Fibroblast of the aortic adventitia (primary cell): ENCODE measurements at regions not wholly inside any gene's neighbourhood (a gene's known extent, or its start where the extent isn't known, plus 50 kb on each side); places are given as distances from the start of the nearest gene placed in this dataset.

Experiments
- DNase-seq: peaks from one replicate; pipeline ENCODE4 v3.0.0-alpha.2; 2010; ENCODE audit warnings: low read depth
- H3K4me3 ChIP-seq: 2 replicates; pipeline ENCODE4 v1.5.1; 2011; ENCODE audit warnings: low read depth, mild to moderate bottlenecking, control low read depth, low read length, moderate library complexity
- TF ChIP-seq, protein P1 (sequence below): IDR thresholded peaks from 2 replicates; pipeline ENCODE4 v1.5.1; 2011; ENCODE audit warnings: mild to moderate bottlenecking, low read length, control low read depth, inconsistent platforms; ENCODE audit not compliant: insufficient read depth

DNA sequence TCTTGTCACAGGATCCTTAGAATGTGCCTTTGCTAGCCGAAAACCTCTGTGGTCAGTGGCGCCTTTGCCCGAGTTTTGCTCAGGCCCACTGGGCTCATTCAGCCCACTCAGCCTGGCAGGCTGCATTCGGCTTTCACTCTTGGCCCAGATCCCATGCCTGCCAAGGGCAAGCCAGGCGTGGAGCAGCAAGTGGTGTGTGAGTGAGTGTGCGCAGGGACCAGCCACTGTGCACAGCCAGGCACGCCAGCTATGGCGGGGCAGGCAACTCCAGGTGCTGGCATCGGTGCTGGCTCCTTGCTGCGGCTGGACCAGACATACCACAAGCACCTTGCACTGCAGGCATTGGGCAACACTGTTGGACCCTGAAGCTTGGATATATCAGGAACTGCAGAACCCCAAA lies 1145.1 kb upstream of the NCAM2 start:
- DNase-seq = no peak
- TF ChIP-seq, protein P1, sequence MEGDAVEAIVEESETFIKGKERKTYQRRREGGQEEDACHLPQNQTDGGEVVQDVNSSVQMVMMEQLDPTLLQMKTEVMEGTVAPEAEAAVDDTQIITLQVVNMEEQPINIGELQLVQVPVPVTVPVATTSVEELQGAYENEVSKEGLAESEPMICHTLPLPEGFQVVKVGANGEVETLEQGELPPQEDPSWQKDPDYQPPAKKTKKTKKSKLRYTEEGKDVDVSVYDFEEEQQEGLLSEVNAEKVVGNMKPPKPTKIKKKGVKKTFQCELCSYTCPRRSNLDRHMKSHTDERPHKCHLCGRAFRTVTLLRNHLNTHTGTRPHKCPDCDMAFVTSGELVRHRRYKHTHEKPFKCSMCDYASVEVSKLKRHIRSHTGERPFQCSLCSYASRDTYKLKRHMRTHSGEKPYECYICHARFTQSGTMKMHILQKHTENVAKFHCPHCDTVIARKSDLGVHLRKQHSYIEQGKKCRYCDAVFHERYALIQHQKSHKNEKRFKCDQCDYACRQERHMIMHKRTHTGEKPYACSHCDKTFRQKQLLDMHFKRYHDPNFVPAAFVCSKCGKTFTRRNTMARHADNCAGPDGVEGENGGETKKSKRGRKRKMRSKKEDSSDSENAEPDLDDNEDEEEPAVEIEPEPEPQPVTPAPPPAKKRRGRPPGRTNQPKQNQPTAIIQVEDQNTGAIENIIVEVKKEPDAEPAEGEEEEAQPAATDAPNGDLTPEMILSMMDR = no peak
- H3K4me3 ChIP-seq = no peak overlapping the region

DNA sequence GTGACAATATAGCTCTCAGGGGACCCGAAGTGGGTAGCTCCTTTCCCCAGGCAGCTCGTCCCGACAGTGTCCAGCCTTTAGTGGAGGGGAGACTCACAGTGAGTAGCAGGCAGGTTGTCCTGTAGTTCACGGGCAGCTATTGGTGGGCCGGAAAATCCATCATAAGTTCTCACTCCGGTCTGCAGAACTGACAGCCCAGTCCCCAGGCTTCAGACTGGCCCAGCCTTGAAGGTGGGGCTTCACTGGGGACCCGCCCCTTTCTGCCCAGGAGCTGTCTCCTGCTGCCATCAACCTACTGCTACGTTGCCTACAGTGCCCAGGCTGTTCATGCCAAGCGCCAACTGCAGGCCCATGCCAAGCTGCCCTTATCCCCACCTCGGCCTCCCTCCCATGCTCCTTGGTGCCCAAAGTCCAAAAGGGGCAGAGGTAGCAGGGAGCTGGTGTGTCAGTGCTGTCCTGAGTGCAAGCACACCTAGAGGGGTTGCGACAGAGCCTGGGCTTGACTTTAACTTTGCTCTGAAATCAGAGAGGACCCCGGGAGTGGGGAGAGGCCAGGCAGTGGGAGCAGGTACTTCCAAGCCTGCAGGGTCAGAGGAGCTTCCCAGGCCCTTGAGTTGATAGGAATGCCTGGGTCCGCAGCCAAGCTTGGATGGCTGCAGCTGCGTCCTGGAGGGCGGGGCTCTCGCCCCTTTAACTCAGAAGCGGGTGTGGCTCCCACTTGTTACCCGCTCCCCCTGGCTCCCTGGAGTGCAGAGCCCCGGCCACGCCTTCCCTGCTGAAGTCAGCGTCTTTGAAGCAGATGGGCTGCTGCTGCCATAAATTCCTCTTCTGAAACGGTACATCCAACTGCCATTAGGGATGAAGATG lies 1144.3 kb upstream of the NCAM2 start:
- no peak overlapping the region for H3K4me3 ChIP-seq
- no peak for DNase-seq
- TF ChIP-seq, protein P1 = no peak

DNA sequence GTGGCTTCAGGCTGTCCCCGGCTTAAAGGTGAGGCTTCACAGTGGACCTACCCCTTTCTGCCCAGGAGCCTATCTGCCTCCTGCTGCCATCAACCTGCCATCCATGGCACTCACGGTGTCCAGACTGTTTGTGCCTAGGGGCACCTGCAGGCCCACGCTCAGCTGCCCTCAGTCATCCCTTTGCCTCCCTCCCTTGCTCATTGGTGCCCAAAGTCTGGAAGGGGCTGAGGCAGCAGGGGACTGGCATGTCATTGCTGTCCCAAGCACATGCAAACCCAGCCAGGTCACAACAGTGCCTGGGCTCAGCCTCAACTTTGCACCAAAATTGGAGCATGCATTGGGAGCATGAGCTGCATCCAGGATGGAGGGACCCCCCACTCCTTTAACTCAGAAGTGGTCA lies 1142.7 kb upstream of the NCAM2 start:
- no peak for DNase-seq
- no peak overlapping the region for H3K4me3 ChIP-seq
- TF ChIP-seq, protein P1 = no peak

DNA sequence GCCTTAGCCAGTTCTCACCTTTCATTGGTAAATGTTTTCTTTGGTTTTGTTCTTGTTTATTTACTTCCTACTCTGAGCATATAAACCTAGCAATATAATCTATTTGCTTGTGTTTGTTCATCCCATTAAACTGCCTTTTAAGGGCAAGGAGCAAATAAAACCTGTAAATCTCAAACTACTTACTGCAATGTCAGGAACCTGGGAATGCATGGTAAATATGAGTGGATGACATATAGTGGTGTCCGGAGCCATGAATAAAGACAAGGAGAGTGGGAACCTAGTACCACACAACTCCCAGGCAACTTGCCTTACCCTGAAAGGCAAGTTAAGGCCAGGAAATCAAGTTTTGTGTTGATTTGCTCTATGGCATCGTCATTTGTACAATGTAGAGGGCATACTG lies 1133.7 kb upstream of the NCAM2 start:
- TF ChIP-seq, protein P1 = no peak
- DNase-seq = no peak
- no peak overlapping the region for H3K4me3 ChIP-seq

DNA sequence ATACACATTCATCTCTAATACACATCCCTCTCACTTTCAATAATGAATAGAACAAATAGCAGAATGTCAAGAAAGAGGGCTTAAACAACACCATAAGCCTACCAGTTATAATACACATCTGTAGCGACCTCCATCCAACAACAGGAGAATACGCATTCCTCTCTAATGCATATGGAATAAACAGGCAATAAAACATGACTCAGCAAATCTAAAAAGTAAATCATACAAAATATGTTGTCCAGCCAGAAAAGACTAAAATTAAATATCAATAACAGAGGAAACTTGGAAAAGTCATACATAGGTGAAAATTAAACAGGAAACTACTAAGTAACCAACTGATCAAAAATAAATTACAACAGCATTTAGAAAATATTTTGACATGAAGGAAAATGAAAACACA lies 1127.5 kb upstream of the NCAM2 start:
- DNase-seq = no peak
- H3K4me3 ChIP-seq = no peak overlapping the region
- TF ChIP-seq, protein P1 = no peak

DNA sequence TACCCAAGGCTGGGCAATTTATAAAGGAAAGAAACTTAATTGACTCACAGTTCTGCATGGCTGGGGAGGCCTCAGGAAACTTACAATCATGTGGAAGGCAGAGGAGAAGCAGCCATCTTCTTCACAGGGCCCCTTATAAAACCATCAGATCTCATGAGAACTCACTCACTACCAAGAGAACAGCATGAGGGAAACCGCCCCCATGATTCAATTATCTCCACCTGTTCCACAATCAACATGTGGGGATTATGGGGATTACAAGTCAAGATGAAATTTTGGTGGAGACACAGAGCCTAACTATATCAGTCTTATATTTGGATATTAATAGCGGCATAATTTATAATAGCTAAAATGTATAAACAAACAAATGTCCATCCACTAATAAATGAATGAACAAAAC lies 1123.7 kb upstream of the NCAM2 start:
- DNase-seq = no peak
- TF ChIP-seq, protein P1 = no peak
- H3K4me3 ChIP-seq = no peak overlapping the region
